ENCODE measurements at regions not wholly inside any gene's neighbourhood (a gene's known extent, or its start where the extent isn't known, plus 50 kb on each side); places are given as distances from the start of the nearest gene placed in this dataset.

- Histone ChIP-seq H3K4me1 (ENCODE audit: insufficient read depth) (peaks cover 16% of the 10 kb centered on the region), H3K36me3 (ENCODE audit: low read depth) (no peaks in the 10 kb centered on the region), H3K9ac (no peak overlapping the region), H3K4me3 (no peak overlapping the region), H2AFZ (no peak overlapping the region), H3K4me2 (ENCODE audit: unreplicated experiment) (no peak overlapping the region), H3K79me2 (ENCODE audit: insufficient read depth) (no peaks in the 10 kb centered on the region), H3K27ac (no peak overlapping the region), H3K9me3 (ENCODE audit: low read depth) (no peaks in the 10 kb centered on the region), H3K27me3 (replicated peaks; ENCODE audit: insufficient read depth) (no peaks in the 10 kb centered on the region), H3F3A (ENCODE audit: insufficient read depth) (peaks cover 4% of the 10 kb centered on the region), H4K20me1 (ENCODE audit: insufficient read depth) (no peaks in the 10 kb centered on the region), H3K9me2 (ENCODE audit: insufficient read depth) (no peaks in the 10 kb centered on the region)
- WGBS, 2 experiments (ENCODE audit: low coverage in 1 of 2, low lambda C conversion rate in 2 of 2, missing lambda C conversion rate in 2 of 2), result 70 to 76% methylated on average over 1 of the region's 1 CpG
- no peak for TF ChIP-seq EZH2phosphoT487 (IDR thresholded peaks at IDR 0.05; ENCODE audit: insufficient read depth, low read depth)
- no peak for TF ChIP-seq EZH2 (IDR thresholded peaks at IDR 0.05; ENCODE audit: insufficient read depth, poor library complexity, severe bottlenecking)
- no peak for DNase-seq
- in situ Hi-C loops (cut with MboI), result no loop called here
Observed at GRCh38 chr10:29788113-29788512, 153.3 kb upstream of the SVIL start.

GRCh38 chr10:29785701-29786100 is 150.9 kb upstream of the SVIL start:
- Histone ChIP-seq H4K20me1 (ENCODE audit: insufficient read depth) (no peaks in the 10 kb centered on the region), H3K36me3 (ENCODE audit: low read depth) (no peaks in the 10 kb centered on the region), H3K4me3 (no peak overlapping the region), H3K27ac (no peak overlapping the region), H3F3A (ENCODE audit: insufficient read depth) (peaks cover 4% of the 10 kb centered on the region), H3K27me3 (replicated peaks; ENCODE audit: insufficient read depth) (no peaks in the 10 kb centered on the region), H3K9me3 (ENCODE audit: low read depth) (no peaks in the 10 kb centered on the region), H2AFZ (no peak overlapping the region), H3K9ac (no peak overlapping the region), H3K4me1 (ENCODE audit: insufficient read depth) (peaks cover 17% of the 10 kb centered on the region), H3K4me2 (ENCODE audit: unreplicated experiment) (no peak overlapping the region), H3K79me2 (ENCODE audit: insufficient read depth) (no peaks in the 10 kb centered on the region), H3K9me2 (ENCODE audit: insufficient read depth) (no peaks in the 10 kb centered on the region)
- in situ Hi-C loops (cut with MboI), result no loop called here
- DNase-seq, result no peak
- 78% methylated on average over 2 of the region's 2 CpGs for WGBS, 2 experiments (ENCODE audit: low coverage in 1 of 2, low lambda C conversion rate in 2 of 2, missing lambda C conversion rate in 2 of 2)
- no peak for TF ChIP-seq EZH2phosphoT487 (IDR thresholded peaks at IDR 0.05; ENCODE audit: insufficient read depth, low read depth)
- TF ChIP-seq EZH2 (IDR thresholded peaks at IDR 0.05; ENCODE audit: insufficient read depth, poor library complexity, severe bottlenecking), result no peak

GRCh38 chr10:29784175-29784773 is 149.5 kb upstream of the SVIL start:
- 2 to 3% methylated on average over 7 of the region's 7 CpGs for WGBS, 2 experiments (ENCODE audit: low coverage in 1 of 2, low lambda C conversion rate in 2 of 2, missing lambda C conversion rate in 2 of 2)
- Histone ChIP-seq H3K9ac (0 out of 2 replicates have a peak overlapping the region, but pooled peaks have one; percentile 24), H3K27me3 (replicated peaks; ENCODE audit: insufficient read depth) (no peaks in the 10 kb centered on the region), H2AFZ (no peak overlapping the region), H3K79me2 (ENCODE audit: insufficient read depth) (no peaks in the 10 kb centered on the region), H3K4me1 (ENCODE audit: insufficient read depth) (peaks cover 17% of the 10 kb centered on the region), H3K27ac (peak overlapping the region; percentile 70), H3K4me3 (no peak overlapping the region), H3K36me3 (ENCODE audit: low read depth) (no peaks in the 10 kb centered on the region), H3F3A (ENCODE audit: insufficient read depth) (peaks cover 4% of the 10 kb centered on the region), H3K9me2 (ENCODE audit: insufficient read depth) (no peaks in the 10 kb centered on the region), H3K4me2 (ENCODE audit: unreplicated experiment) (peak overlapping the region; percentile 37), H3K9me3 (ENCODE audit: low read depth) (no peaks in the 10 kb centered on the region), H4K20me1 (ENCODE audit: insufficient read depth) (no peaks in the 10 kb centered on the region)
- DNase-seq, result peak; percentile 99
- in situ Hi-C loops (cut with MboI), result no loop called here
- TF ChIP-seq EZH2phosphoT487 (IDR thresholded peaks at IDR 0.05; ENCODE audit: insufficient read depth, low read depth), result no peak
- no peak for TF ChIP-seq EZH2 (IDR thresholded peaks at IDR 0.05; ENCODE audit: insufficient read depth, poor library complexity, severe bottlenecking)

GRCh38 chr10:29783201-29783947 is 148.6 kb upstream of the SVIL start:
- no peaks in the 10 kb centered on the region for H3K79me2 ChIP-seq (ENCODE audit: insufficient read depth)
- WGBS, 2 experiments (ENCODE audit: low coverage in 1 of 2, low lambda C conversion rate in 2 of 2, missing lambda C conversion rate in 2 of 2), result 63 to 65% methylated on average over 3 of the region's 3 CpGs
- 0 out of 2 replicates have a peak overlapping the region, but pooled peaks have one; percentile 24 for H3K9ac ChIP-seq
- TF ChIP-seq EZH2phosphoT487 (IDR thresholded peaks at IDR 0.05; ENCODE audit: insufficient read depth, low read depth) (no peak), EZH2 (IDR thresholded peaks at IDR 0.05; ENCODE audit: insufficient read depth, poor library complexity, severe bottlenecking) (no peak)
- H4K20me1 ChIP-seq (ENCODE audit: insufficient read depth), result no peaks in the 10 kb centered on the region
- no peak for DNase-seq
- peaks cover 17% of the 10 kb centered on the region for H3K4me1 ChIP-seq (ENCODE audit: insufficient read depth)
- peak overlapping the region; percentile 70 for H3K27ac ChIP-seq
- H3K4me2 ChIP-seq (ENCODE audit: unreplicated experiment), result peak overlapping the region; percentile 21
- H3K9me3 ChIP-seq (ENCODE audit: low read depth), result no peaks in the 10 kb centered on the region
- no peak overlapping the region for H3K4me3 ChIP-seq
- no peak overlapping the region for H2AFZ ChIP-seq
- H3K36me3 ChIP-seq (ENCODE audit: low read depth), result no peaks in the 10 kb centered on the region
- H3K27me3 ChIP-seq (replicated peaks; ENCODE audit: insufficient read depth), result no peaks in the 10 kb centered on the region
- H3K9me2 ChIP-seq (ENCODE audit: insufficient read depth), result no peaks in the 10 kb centered on the region
- peaks cover 4% of the 10 kb centered on the region for H3F3A ChIP-seq (ENCODE audit: insufficient read depth)
- in situ Hi-C loops (cut with MboI), result no loop called here

All from GM23248 (cell line).